Inflammatory macrophage treated with lipopolysaccharide for 1 hour (primary cell): ENCODE measurements at regions not wholly inside any gene's neighbourhood (a gene's known extent, or its start where the extent isn't known, plus 50 kb on each side); places are given as distances from the start of the nearest gene placed in this dataset.
"Not testable (repeated sequence)": the region's sequence is repeated elsewhere in the genome, so short reads cannot be mapped to it uniquely, and the experiment has no call there.

Source experiments
- DNase-seq, 2 donors: peaks; one replicate each; pipeline ENCODE4 v3.0.0-alpha.2; 2020 to 2022

DNA sequence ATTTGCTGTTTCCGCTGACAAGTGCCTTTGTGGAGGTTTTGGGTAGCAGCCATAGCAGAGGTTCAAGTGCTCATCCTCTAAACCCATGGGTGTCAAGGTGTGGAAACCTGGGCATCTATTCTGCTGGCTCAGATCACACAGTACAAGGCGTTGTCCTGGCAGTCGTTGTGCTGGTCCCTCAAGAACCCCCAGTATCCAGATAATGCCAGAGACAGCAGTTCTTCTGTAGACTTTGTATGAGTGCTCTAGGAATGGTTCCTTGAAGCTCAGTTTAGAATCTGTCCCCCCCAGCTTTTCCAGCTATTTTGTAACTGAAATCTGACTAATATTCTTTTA lies 655.7 kb upstream of the MAP3K7 start:
- DNase-seq: no peak

GRCh38 chr6:91241946-91242613 lies 655.2 kb upstream of the MAP3K7 start:
- DNase-seq: no peak

GRCh38 chr6:91240878-91241603 lies 654.2 kb upstream of the MAP3K7 start:
- no peak for DNase-seq

- DNase-seq: no peak
Observed at GRCh38 chr6:91221072-91221720, 634.3 kb upstream of the MAP3K7 start.

GRCh38 chr6:91213229-91213901 lies 626.5 kb upstream of the MAP3K7 start:
- DNase-seq: no peak

GRCh38 chr6:91198588-91199255 lies 611.9 kb upstream of the MAP3K7 start:
- no peak for DNase-seq

- DNase-seq: no peak
Observed at GRCh38 chr6:91196729-91197128, 609.9 kb upstream of the MAP3K7 start.

DNA sequence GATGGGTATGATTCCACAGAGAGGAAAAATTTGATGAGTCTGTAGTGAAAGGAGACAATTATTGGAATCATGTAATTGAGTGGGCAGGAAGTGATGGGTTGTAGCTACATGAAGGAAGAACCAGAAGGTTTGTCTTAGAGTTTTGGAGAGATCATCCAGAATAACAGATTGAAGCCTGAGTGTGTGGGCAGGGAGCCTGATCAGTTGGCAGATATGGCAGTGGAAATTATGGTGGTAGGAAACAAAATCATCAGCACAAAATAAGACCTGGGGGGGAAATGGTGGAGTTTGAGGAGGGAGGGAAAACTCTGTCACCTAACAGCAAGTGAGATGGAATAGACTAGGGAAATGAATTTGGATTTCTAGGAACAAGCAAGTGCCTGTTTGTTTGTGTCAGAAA lies 606.6 kb upstream of the MAP3K7 start:
- no peak for DNase-seq

GRCh38 chr6:91190041-91190440 lies 603.2 kb upstream of the MAP3K7 start:
- DNase-seq: not testable (repeated sequence)

DNA sequence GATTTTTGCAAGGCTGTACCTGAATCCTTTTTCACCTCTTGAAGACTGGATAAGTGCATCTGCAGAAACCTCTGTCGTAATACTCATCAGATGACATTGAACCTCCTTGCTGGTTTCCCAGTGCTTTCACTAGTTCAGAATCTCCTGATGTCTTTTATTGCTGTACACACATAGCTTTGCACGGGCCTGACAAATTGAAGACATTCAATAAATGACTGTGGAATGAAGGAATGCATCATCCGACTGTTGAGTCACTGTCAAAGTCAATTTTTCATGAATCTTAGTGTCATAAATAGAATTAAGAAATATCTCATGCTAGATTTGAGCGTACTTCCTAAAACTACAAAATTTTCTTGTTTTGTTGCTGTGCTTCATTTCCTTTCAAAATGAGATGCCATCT lies 598.2 kb upstream of the MAP3K7 start:
- no peak for DNase-seq

DNA sequence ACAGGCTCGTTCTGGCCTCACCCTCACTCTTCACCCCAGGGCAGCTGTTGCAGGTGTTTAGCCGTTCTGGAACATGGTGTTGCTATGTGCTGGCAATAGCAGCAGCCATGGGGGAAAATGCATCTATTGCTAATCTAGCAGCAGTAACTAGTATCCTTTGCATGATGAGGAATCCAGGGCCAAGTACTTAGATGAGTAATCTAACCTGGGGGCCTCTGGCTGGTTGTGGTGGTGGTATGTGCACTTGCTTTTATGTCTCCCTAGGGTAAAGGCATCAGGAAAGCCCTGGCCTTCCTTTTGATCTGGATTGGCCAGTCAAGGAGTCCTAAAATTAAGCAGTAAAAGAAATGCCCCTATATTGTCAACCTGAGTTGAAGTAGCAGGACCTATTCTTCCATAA lies 594.5 kb upstream of the MAP3K7 start:
- no peak for DNase-seq

DNA sequence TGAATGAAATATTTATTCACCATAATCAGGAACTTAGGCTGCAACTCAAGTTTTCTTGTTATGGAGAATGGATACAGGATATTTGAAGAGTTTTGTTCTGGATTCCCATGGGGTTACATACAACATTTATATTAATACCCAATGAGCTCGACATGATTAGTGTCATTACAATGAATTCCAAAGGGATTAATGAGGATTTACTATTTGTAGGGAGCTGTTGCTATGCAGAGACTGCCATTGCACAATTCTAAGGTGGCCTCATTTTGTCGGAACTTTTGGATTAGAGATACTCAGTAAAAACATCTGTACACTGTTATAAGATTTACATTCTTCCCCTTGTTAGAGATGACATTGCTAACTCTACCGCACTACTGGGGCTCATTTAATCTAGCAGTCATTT lies 586.8 kb upstream of the MAP3K7 start:
- DNase-seq: no peak

- no peak for DNase-seq
Observed at GRCh38 chr6:91173186-91173585, 586.3 kb upstream of the MAP3K7 start.

- DNase-seq: no peak
Observed at GRCh38 chr6:91171754-91172462, 585.0 kb upstream of the MAP3K7 start.

DNA sequence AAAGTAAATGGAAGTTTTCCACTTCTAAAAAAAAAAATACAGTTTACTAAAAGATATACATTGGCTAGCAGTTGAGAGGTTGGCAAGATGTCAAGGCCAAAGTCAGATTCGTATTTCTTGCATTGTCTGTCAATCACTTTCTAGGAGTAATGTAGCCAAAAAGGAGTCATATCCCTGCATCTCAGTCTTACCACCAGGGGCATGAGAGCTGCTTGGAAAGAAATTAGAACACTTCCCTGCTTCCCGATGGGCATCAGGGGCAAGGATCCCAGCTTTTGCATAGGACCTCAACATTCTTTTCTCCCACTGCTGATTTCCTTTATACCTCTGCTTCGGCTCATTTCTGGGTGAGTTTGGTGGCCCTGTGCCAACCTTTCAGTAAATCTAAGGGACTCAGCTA lies 581.0 kb upstream of the MAP3K7 start:
- DNase-seq: no peak

DNA sequence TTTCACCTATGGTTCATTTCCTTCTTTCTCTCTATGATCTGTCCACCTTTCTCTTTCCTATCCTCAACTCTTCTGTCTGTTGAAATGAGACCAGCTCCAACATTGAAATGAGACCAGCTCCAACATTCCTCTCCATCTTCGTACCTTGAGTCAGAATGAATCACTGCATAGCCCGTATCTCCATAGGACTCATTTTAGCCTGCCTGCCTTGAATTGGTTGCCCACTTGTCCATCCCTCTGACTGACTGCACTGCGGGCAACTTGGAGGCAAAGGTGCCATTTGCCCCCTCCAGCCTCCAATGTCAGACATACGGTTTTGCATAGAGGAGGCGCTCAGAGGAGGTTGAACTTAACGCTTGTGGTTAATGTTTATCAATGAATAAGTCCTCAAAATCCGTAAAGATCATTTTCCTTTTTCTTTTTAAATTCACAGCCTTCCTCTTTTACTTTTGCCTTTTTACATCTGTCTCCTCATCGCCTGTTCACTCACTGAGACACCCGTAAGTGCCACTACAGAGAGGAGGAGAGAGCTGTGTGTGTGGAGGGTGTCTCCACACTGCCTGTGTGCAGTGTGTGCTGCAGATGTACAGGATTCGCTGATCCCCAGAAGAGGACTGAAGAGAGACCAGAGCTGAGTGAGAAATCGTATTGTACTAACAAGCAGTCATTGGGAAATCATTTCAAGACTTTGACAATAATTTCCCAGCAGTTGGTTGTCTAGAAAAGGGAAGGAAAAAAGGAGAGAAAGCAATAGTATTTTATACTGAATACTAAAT lies 579.6 kb upstream of the MAP3K7 start:
- DNase-seq: no peak

DNA sequence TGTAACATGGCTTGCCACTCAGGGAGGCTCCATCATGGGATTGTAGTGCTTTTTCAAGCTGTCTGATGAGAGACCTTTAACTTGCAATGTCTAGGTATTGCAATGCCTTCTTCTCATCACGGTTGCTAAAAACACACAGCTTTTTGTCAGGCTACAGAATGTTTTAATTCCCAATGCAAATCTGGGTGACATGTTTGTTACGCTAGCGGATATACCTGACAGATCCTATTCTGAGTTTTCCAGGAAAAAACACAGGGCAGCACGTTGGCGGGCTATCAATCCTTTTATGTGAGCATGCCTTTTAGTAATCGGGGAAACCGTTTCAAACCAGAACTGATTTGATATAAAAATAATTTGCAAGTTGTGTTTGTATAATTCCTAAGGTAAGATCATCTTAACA lies 577.2 kb upstream of the MAP3K7 start:
- no peak for DNase-seq

DNA sequence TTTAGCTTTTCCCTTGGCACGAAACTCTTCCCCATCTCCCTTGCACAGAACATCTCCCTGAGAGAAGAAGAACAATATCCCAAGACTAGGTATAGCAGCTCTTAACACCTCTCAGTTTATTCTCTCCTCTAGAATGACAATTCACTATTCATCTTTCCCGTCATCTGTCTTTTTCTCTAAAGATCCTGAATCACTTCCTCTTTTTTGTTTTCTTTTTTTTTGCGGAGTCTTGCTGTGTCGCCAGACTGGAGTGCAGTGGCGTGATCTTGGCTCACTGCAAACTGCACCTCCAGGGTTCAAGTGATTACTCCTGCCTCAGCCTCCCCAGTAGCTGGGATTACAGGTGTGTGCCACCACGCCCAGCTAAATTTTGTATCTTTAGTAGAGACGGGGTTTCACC lies 574.4 kb upstream of the MAP3K7 start:
- DNase-seq: no peak

- DNase-seq: no peak
Observed at GRCh38 chr6:91155129-91155785, 568.4 kb upstream of the MAP3K7 start.

GRCh38 chr6:91152824-91153223 lies 566.0 kb upstream of the MAP3K7 start:
- DNase-seq: no peak
